OCI-M2 (cell line): ENCODE measurements at regions not wholly inside any gene's neighbourhood (a gene's known extent, or its start where the extent isn't known, plus 50 kb on each side); places are given as distances from the start of the nearest gene placed in this dataset.
"Not testable (repeated sequence)": the region's sequence is repeated elsewhere in the genome, so short reads cannot be mapped to it uniquely, and the experiment has no call there.

Experiments used
- DNase-seq: peaks from one replicate; lab custom pipeline; 2025; ENCODE audit not compliant: unreplicated experiment; lab: John Stamatoyannopoulos, UW

- DNase-seq: not testable (repeated sequence)
Observed at GRCh38 chr20:29516847-29517246, 1740.6 kb upstream of the DEFB115 start.

GRCh38 chr20:29519610-29520241, 1737.7 kb upstream of the DEFB115 start:
- DNase-seq: not testable (repeated sequence)

GRCh38 chr20:29533566-29534177, 1723.8 kb upstream of the DEFB115 start:
- not testable (repeated sequence) for DNase-seq

- not testable (repeated sequence) for DNase-seq
Observed at GRCh38 chr20:29566901-29567635, 1690.4 kb upstream of the DEFB115 start.

DNA sequence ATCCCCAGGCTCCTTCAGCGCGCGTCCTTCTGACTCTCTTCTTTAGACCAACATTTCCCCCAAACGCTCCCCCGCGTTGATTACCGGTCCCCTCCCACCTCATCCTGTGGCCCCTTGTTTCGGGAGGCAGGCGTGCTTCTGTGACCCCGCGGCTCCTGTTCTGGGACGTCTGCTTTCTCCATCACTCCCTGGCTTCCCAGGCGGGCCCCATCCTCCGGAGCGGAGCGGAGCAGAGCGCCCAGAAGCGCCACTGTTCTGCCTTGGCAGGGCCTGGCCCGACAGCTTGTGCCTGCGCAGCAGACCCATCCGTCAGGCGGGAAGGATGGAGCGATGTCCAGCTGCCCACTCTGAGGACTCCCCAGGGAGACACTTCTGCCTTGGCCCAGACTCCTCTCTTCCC, 1689.8 kb upstream of the DEFB115 start:
- DNase-seq: not testable (repeated sequence)

DNA sequence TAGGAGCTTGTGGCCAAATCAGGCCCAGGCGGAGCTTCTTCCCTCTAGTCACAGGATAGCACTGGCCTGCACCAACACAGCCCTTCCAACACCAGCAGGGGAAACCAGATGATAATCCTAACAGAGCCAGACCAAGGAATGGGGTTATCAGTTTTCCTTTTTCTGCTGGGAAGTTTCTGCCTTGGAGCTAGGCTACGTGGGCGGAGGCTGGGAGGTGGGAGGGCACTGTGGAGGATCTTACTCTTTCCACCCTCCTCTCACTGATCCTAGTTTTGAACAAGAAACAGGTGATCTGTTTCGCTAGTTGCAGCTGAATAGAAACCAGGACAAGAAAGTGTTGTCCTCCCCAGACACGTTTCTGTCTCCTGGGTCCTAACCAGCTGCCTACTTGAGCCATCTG, 1687.3 kb upstream of the DEFB115 start:
- not testable (repeated sequence) for DNase-seq

DNA sequence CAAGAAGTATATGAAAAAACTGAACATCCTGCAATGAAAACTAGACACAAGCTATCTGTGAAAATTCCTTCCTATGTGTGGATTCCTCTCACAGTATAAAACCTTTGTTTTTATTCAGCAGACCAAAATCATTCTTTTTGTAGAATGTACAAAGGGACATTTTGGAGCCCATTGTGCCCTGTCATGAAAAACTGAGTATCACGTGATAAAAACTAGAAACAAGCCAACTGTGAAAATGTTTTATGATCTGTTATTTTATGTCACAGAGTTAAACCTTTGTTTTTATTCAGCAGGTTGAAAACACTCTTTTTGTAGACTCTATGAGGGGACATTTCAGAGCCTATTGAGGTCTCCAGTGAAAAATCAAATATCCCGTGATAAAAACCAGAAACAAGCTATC, 1667.9 kb upstream of the DEFB115 start:
- not testable (repeated sequence) for DNase-seq

GRCh38 chr20:29604163-29604562, 1653.3 kb upstream of the DEFB115 start:
- not testable (repeated sequence) for DNase-seq

GRCh38 chr20:29606171-29606570, 1651.3 kb upstream of the DEFB115 start:
- DNase-seq: not testable (repeated sequence)

DNA sequence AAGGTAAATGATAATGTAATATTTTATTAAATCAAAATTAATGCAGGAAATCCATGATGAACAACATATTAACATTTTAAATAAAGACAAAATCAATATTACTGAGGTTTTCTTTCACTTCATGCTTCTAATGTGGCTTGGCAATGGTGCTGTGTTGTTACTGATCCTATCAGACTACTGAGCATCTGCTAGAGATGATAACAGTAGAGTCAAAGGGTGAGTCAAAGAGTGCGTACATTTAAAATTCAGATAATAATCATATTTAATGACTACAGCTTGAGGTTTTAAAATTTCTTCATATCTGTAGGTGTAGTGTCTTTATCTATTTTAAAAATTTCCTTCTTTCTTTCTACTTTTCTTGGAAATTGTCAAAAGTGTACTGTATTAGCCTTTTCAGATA, 1628.1 kb upstream of the DEFB115 start:
- DNase-seq: not testable (repeated sequence)
